PC-3 (cell line): ENCODE measurements at regions not wholly inside any gene's neighbourhood (a gene's known extent, or its start where the extent isn't known, plus 50 kb on each side); places are given as distances from the start of the nearest gene placed in this dataset.

Source experiments
- ATAC-seq: fragments of 200-7000 bp; cut with Tn5 transposase; 2 replicates; pipeline ENCODE4 v1.9.1; 2020; ENCODE audit warnings: mild to moderate bottlenecking, moderate library complexity
- BruUV-seq: library from RNA; stranded (reverse); fragments of 400-500 nt; replicated peaks from 2 replicates; lab custom pipeline; 2021; lab: Mats Ljungman, UMichigan
- CTCF ChIA-PET: fragments of 300-600 bp; sonication (Branson Sonifier 250); formaldehyde crosslinking; loops from one replicate; lab custom pipeline; 2022; ENCODE audit warnings: antibody characterized with exemption; lab: Charles Lee
- POLR2A ChIA-PET: fragments of 300-600 bp; sonication (Branson Sonifier 250); formaldehyde crosslinking; loops from one replicate; lab custom pipeline; 2022; ENCODE audit warnings: antibody characterized with exemption; ENCODE audit not compliant: unreplicated experiment; lab: Charles Lee
- DNase-seq: peaks from one replicate; pipeline ENCODE4 v3.0.0-alpha.2; 2015
- H2AFZ ChIP-seq: fragments of 300-600 bp; sonication (generic); 2 replicates; pipeline ENCODE4 v1.6.0; 2016; ENCODE audit warnings: antibody characterized with exemption, low read length
- H3F3A ChIP-seq: fragments of 300-600 bp; sonication (generic); one replicate; pipeline ENCODE4 v1.6.0; 2017; ENCODE audit warnings: antibody characterized with exemption, low read length, control low read depth, mild to moderate bottlenecking; ENCODE audit not compliant: unreplicated experiment
- H3K27ac ChIP-seq: fragments of 300-600 bp; sonication (generic); 2 replicates; pipeline ENCODE4 v1.5.1; 2016; ENCODE audit warnings: mild to moderate bottlenecking, low read length
- H3K27me3 ChIP-seq: fragments of 300-600 bp; sonication (generic); 2 replicates; pipeline ENCODE4 v1.6.1; 2016; ENCODE audit warnings: low read length, mixed read lengths
- H3K36me3 ChIP-seq: fragments of 300-600 bp; sonication (generic); 2 replicates; pipeline ENCODE4 v1.6.1; 2016; ENCODE audit warnings: low read depth, mixed run types, low read length, mixed read lengths
- H3K4me1 ChIP-seq: fragments of 300-600 bp; sonication (generic); 2 replicates; pipeline ENCODE4 v1.5.1; 2016; ENCODE audit warnings: low read length; ENCODE audit not compliant: insufficient read depth
- H3K4me2 ChIP-seq: fragments of 300-600 bp; sonication (generic); 2 replicates; pipeline ENCODE4 v1.6.0; 2016; ENCODE audit warnings: low read length
- H3K4me3 ChIP-seq: fragments of 300-600 bp; sonication (generic); 2 replicates; pipeline ENCODE4 v1.5.1; 2016; ENCODE audit warnings: mild to moderate bottlenecking, low read length, mixed read lengths
- H3K79me2 ChIP-seq: fragments of 300-600 bp; sonication (generic); 2 replicates; pipeline ENCODE4 v1.6.1; 2017; ENCODE audit warnings: low read length, mixed read lengths
- H3K9ac ChIP-seq: fragments of 300-600 bp; sonication (generic); 2 replicates; pipeline ENCODE4 v1.6.0; 2016; ENCODE audit warnings: mild to moderate bottlenecking, low read length
- H3K9me2 ChIP-seq: fragments of 300-600 bp; sonication (generic); replicated peaks from 2 replicates; pipeline ENCODE4 v1.6.1; 2016; ENCODE audit warnings: mixed run types, low read length, mixed read lengths
- H3K9me3 ChIP-seq: fragments of 300-600 bp; sonication (generic); 2 replicates; pipeline ENCODE4 v1.6.1; 2016; ENCODE audit warnings: low read length, mixed read lengths
- H4K20me1 ChIP-seq: fragments of 300-600 bp; sonication (generic); 2 replicates; pipeline ENCODE4 v1.6.1; 2016; ENCODE audit warnings: low read length, mixed read lengths
- EZH2 ChIP-seq: fragments of 300-600 bp; sonication (generic); IDR thresholded peaks from one replicate; pipeline ENCODE4 v1.6.1; 2017; ENCODE audit warnings: antibody characterized with exemption, mild to moderate bottlenecking, low read length; ENCODE audit not compliant: unreplicated experiment
- EZH2phosphoT487 ChIP-seq: fragments of 300-600 bp; sonication (generic); IDR thresholded peaks from 2 replicates; pipeline ENCODE4 v1.6.1; 2018; ENCODE audit warnings: mild to moderate bottlenecking, antibody characterized with exemption, low read length, borderline replicate concordance
- intact Hi-C: fragments of 100-400 bp; cut with micrococcal nuclease; formaldehyde crosslinking; loops from 2 replicates; pipeline ENCODE4 v1.9.0; 2023
- TF ChIP-seq, protein P1 (sequence below): fragments of 300-600 bp; sonication (generic); conservative IDR thresholded peaks from 2 replicates; pipeline ENCODE4 v1.5.1; 2017; ENCODE audit warnings: antibody characterized with exemption, low read depth, mild to moderate bottlenecking, low read length

GRCh38 chr5:113825176-113825575, 311.7 kb downstream of the YTHDC2 start:
- BruUV-seq: no TSS peak
- CTCF ChIA-PET: no interaction called here

DNA sequence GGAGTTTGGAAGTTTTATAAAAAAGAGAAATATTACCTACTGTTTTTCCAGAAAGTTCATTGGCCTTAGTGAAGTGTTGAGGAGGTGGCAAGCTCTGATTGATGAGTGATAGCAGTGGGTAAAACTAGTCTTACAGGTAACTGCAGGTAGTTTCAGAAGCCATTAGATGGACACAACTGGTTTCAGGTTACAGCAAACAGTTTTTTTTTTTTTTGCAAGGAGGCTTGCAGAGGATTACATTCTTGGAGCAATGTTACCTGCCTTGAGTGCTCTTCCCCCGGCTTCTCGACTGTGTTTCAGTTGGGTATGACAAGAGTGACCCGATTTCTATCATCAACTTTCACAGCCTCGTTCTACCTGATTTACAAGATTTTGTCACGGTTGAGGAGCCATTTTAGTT, 333.4 kb downstream of the YTHDC2 start:
- ATAC-seq: no peak
- H3F3A ChIP-seq: no peaks in the 10 kb centered on the region
- H3K36me3 ChIP-seq: no peaks in the 10 kb centered on the region
- H3K4me2 ChIP-seq: no peak overlapping the region
- no peaks in the 10 kb centered on the region for H4K20me1 ChIP-seq
- no peaks in the 10 kb centered on the region for H3K27me3 ChIP-seq
- H3K27ac ChIP-seq: no peak overlapping the region
- no peaks in the 10 kb centered on the region for H3K9me3 ChIP-seq
- H2AFZ ChIP-seq: no peak overlapping the region
- ChIA-PET CTCF (no interaction called here), POLR2A (no interaction called here)
- intact Hi-C loops: no loop called here
- peak; percentile 4 for DNase-seq
- no peak for TF ChIP-seq EZH2phosphoT487
- H3K79me2 ChIP-seq: no peaks in the 10 kb centered on the region
- H3K4me1 ChIP-seq: no peaks in the 10 kb centered on the region
- no peak overlapping the region for H3K9ac ChIP-seq
- no TSS peak for BruUV-seq
- H3K4me3 ChIP-seq: no peak overlapping the region
- H3K9me2 ChIP-seq: no peaks in the 10 kb centered on the region

More at GRCh38 chr5:113825176-113825575, 311.7 kb downstream of the YTHDC2 start:
- Histone ChIP-seq H3K9ac (no peak overlapping the region), H3K4me1 (no peaks in the 10 kb centered on the region), H3K4me2 (no peak overlapping the region), H3F3A (no peaks in the 10 kb centered on the region), H3K36me3 (no peaks in the 10 kb centered on the region), H4K20me1 (no peaks in the 10 kb centered on the region), H3K27me3 (no peaks in the 10 kb centered on the region), H3K4me3 (no peak overlapping the region), H3K9me2 (no peaks in the 10 kb centered on the region), H3K27ac (no peak overlapping the region), H3K9me3 (0 out of 2 replicates have a peak, but pooled peaks cover 3% of the 10 kb centered on the region), H3K79me2 (no peaks in the 10 kb centered on the region), H2AFZ (no peak overlapping the region)
- DNase-seq: no peak
- POLR2A ChIA-PET: no interaction called here
- intact Hi-C loops: no loop called here
- TF ChIP-seq, protein P1, sequence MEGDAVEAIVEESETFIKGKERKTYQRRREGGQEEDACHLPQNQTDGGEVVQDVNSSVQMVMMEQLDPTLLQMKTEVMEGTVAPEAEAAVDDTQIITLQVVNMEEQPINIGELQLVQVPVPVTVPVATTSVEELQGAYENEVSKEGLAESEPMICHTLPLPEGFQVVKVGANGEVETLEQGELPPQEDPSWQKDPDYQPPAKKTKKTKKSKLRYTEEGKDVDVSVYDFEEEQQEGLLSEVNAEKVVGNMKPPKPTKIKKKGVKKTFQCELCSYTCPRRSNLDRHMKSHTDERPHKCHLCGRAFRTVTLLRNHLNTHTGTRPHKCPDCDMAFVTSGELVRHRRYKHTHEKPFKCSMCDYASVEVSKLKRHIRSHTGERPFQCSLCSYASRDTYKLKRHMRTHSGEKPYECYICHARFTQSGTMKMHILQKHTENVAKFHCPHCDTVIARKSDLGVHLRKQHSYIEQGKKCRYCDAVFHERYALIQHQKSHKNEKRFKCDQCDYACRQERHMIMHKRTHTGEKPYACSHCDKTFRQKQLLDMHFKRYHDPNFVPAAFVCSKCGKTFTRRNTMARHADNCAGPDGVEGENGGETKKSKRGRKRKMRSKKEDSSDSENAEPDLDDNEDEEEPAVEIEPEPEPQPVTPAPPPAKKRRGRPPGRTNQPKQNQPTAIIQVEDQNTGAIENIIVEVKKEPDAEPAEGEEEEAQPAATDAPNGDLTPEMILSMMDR: no peak
- ATAC-seq: no peak

DNA sequence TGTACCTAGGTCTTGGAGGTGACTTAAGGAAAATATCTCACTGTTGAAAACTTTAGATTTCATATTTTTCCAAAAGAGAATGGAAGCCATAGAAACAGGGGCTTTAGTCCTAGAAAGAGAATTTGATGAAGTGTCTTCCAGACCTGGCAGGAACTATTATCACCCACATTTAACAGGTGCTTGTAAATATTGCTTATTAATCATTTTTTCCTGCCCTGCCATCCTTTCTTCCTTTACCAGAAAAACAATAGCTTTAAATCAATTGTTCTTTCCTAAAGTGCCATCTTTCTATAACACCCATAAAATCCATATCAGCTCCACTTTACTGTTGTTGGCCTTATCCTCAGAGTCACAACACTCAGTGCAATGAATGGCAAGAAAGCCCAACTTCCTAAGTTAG, 350.9 kb downstream of the YTHDC2 start:
- H3K9ac ChIP-seq: no peak overlapping the region
- ChIA-PET POLR2A (no interaction called here), CTCF (no interaction called here)
- TF ChIP-seq EZH2: no peak
- TF ChIP-seq, protein P1: no peak
- no peak for TF ChIP-seq EZH2phosphoT487
- no peak for DNase-seq
- H3K9me2 ChIP-seq: no peaks in the 10 kb centered on the region
- no peak overlapping the region for H2AFZ ChIP-seq
- H3F3A ChIP-seq: no peaks in the 10 kb centered on the region
- H3K27ac ChIP-seq: no peak overlapping the region
- BruUV-seq: no TSS peak
- H4K20me1 ChIP-seq: no peaks in the 10 kb centered on the region
- no peak overlapping the region for H3K4me3 ChIP-seq
- H3K27me3 ChIP-seq: no peaks in the 10 kb centered on the region
- ATAC-seq: no peak
- no peaks in the 10 kb centered on the region for H3K36me3 ChIP-seq
- no peaks in the 10 kb centered on the region for H3K4me1 ChIP-seq
- H3K79me2 ChIP-seq: no peaks in the 10 kb centered on the region
- no peak overlapping the region for H3K4me2 ChIP-seq
- 0 out of 2 replicates have a peak, but pooled peaks cover 5% of the 10 kb centered on the region for H3K9me3 ChIP-seq
- intact Hi-C loops: no loop called here
